HG02938 (cell line): ENCODE measurements at regions not wholly inside any gene's neighbourhood (a gene's known extent, or its start where the extent isn't known, plus 50 kb on each side); places are given as distances from the start of the nearest gene placed in this dataset.
"Not testable (repeated sequence)": the region's sequence is repeated elsewhere in the genome, so short reads cannot be mapped to it uniquely, and the experiment has no call there.

ENCODE experiments used
- ATAC-seq: cut with Tn5 transposase; IDR thresholded peaks from one replicate; pipeline ENCODE4 v1.9.1; 2021; ENCODE audit warnings: mild to moderate bottlenecking, moderate library complexity; ENCODE audit not compliant: unreplicated experiment

- ATAC-seq: no peak
Measured at GRCh38 chr4:64975177-64975576, 565.9 kb upstream of the TECRL start.

DNA sequence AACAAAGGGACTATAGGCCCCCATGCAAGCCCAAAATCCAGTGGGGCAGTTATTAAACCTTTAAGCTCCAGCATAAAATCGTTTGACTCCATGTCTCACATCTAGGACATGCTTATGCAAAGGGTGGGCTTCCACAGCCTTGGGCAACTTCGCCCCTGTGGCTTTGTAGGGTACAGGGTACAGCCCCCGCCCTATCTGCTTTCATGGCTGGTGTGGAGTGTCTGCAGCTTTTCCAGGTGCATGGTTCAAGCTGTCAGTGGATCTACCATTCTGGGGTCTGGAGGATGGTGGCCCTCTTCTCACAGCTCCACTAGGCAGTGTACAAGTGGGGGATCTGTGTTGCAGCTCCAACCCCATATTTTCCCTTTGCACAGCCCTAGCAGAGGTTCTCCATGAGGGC is 559.8 kb upstream of the TECRL start:
- ATAC-seq: no peak

- no peak for ATAC-seq
Measured at GRCh38 chr4:64967286-64967685, 558.0 kb upstream of the TECRL start.

DNA sequence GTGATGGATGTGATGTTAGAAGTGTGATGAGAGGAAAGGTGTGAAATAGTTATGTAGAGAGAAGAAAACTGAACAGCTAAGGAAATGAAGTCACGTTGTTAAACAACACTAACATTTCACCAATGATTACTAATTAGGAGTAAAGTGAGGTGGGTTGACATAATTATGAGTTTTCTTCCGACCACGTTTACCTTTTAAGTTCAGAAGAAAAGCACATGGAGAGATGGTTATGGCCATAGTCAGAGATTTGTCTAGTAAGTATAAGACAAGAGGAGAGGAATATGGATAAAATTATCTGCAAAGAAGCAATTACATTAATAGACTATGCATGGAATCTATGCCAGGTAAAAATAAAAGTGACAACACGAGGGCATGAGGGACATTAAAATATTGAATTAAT is 551.3 kb upstream of the TECRL start:
- no peak for ATAC-seq

DNA sequence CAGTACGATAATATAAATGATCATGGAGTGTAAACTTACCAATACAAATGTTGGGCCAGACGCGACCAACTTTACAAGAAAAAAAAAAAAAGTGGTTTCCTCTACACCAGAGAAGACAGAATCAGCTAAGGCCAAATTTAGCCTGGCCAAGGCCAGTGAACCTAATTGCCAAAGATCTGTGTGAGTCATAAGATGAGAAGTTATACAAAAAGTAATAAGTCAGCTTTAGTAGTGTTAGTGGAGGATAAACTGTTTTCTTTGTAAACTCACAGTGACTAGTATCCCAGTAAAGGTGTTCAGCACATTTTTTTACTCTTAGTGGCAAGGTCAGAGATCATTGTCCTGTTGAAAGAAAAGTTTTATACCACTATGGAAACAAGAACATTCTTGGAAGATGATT is 531.4 kb upstream of the TECRL start:
- no peak for ATAC-seq

DNA sequence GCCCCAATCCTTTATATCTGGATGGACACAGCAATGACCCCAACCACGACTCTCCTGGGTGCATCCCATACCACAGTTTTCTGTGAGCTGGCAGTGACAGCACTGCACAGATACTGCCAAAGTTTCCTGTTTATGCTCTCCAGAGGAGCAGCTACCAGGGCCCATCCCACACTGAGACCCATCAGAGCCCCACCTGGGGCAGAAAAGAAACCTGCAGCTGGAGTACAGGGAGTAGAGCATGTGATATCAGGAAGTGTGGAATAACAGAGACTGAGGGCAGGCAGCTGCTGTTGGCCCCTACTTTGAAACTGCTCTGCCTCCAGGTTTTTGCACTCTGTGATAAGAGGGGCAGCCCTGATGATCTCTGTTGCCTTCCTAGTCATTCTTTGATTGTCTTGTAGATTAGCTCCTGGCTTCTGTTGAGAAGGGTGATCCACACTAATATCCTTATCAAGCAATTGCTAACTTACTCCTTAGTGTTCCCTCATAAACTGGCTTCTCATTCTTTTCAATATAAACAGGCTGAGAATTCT is 526.3 kb upstream of the TECRL start:
- no peak for ATAC-seq

DNA sequence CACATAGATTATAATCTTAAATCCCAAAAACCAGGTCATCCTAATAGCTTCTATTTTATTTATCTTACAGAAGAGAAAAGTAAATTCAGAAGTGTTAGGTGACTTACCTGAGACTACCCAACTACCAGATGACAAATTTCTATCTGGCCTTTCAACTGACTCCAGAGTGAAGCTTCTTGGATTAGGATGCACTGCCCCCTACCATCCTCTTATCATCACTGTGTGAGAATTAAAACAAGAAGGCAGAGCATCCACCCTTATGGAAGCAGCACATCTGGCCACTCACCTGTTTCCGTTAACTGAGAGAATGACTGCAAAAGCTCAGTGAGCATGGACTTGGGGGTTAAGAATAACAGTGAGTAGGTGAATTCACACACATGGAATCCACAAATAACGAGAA is 502.6 kb upstream of the TECRL start:
- no peak for ATAC-seq

DNA sequence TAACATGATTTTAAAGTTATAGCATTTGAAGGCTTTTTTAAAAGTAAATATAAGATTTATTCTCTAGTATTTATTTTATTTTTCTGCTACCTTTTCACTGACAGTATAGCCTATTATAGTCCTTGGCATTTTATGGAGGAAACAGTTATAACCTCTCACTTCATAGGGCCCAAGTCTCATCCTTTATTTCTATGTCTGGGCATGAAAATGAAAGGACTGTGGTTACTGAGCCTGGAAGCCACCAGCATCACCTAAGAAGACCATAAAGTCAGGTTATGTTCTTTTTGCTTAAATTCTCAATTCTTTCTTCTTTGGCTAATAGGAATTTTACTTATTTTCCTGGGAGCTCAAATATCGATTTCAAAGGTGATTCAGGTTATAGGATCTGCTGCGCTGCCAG is 494.7 kb upstream of the TECRL start:
- no peak for ATAC-seq

- no peak for ATAC-seq
Measured at GRCh38 chr4:64899563-64899962, 490.3 kb upstream of the TECRL start.

DNA sequence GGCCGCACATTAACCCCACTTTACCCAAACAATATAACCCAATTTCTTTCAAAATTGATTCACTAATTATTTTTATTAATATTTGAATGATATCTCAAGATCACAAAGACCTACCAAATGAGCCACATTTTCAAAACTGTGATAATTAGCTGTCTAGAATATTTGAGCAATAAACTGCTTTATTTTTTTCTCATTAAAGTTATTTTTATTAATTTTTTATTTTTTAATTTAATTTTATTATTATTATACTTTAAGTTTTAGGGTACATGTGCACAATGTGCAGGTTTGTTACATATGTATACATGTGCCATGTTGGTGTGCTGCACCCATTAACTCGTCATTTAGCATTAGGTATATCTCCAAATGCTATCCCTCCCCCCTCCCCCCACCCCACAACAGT is 489.8 kb upstream of the TECRL start:
- ATAC-seq: not testable (repeated sequence)

- no peak for ATAC-seq
Measured at GRCh38 chr4:64897683-64898082, 488.4 kb upstream of the TECRL start.

DNA sequence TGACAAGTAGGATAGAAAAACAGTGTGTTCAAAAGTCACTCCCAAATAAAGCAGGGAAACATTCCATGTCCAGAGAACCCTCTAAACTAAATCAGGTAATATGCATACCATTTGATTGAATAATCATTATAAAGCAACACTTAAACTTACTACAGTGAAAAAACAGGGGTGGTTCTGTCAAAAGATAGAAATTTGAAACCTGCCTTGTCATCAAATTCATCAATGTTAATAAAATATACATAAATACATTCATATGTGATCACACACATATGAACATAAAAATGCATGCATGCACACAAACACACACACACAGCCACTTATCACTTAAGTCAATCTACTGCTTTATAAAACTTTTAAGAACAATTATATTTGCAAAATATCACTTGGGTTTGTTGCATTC is 485.8 kb upstream of the TECRL start:
- no peak for ATAC-seq

DNA sequence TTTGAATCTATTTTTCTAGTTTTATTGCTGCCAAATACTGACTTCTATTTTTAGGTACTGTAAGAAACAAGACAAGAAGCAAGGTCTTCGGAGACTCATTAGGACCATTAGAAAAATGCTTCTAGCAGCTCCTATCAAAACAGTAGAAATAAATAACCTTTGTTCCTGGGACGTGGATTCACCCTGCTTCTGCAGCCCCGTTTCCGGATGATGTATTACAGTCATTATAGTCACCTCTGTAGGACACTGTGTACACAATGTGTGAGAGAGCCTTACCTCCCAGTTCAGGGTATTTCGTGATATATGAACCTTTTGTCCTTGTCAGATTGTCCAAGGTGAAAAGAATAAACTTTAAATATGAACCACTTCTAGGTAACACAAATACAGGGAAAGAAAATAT is 484.0 kb upstream of the TECRL start:
- ATAC-seq: no peak

DNA sequence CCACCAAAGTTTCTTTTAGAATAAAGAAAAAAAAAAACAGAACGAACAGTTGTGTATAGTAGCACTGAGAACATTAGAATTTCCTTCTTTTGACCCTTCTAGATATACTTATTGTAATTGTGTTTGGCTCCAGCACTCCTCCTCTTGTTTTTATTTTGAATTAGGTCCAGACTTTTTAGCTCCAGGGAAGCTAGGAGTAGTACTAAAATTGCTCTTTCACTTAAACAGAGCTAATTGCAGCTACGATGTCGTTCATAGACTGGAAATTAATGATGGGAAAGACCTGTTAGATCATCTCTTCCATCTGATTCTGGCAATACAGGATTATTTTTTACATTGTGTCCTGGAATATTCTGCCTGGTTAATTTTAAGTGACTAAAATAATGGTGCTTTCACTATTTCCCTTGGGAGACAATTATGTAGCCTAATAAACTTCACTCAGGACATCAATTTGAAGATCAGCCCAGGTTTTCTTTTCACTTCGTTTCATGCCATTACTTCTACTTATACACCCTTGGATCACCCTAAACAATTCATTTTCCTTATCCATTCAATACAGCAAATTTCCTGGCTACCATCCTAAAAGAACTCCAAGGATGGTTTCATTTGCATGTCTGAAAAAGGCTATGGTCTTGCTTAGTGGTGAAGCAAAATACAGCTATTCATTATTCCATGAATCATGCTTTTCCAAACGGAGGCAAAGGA is 480.8 kb upstream of the TECRL start:
- no peak for ATAC-seq

GRCh38 chr4:64883087-64883807 is 474.0 kb upstream of the TECRL start:
- ATAC-seq: no peak

DNA sequence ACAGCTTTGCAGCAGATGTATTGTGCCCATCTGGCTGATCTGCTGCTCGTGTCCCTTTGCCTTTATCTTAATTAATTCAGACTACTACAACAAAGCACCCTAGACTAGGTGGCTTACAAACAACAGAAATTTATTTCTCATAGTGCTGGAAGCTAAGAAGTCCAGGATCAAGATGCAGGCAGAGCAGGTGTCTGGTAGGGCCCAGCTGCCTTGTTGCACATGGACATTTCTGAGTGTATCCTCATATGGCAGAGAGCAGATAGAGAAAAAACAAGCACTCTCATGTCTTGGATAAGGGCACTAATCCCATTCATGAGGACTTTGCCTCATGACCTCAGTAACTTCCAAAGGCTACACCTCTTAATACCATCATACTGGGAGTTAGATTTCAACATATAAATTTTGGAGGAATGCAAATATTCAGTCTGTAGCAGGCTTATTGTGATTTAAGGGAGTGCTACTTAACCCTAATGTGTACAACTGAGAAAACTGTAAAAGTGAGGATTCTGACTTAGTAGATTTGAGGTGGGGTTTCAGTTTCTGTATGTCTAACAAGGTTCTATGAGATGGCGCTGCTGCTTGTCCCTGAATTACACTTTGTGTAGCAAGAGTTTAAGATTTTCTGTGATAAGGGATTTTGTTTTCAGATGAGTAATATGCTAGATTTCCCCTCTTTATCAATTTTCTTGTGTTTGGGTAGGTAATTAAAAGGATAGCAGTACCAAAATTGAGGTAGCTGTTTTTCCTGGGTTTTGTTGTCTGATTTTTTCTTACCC is 473.2 kb upstream of the TECRL start:
- no peak for ATAC-seq

DNA sequence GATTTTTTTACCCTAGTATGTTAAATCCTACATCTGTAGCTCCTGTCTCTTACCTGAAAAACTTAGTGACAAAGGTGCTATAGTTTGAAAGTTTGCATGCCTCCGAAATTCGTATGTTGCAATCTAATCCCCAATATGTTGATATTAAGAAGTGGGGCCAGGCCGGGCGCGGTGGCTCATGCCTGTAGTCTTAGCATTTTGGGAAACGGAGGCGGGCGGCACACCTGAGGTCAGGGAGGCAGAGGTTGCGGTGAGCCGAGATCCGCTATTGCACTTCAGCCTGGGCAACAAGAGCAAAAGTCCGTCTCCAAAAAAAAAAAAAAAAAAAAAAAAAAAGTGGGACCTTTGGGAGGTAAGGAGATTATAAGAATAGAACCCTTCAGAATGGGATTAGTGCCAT is 471.3 kb upstream of the TECRL start:
- no peak for ATAC-seq

GRCh38 chr4:64876021-64876420 is 466.8 kb upstream of the TECRL start:
- ATAC-seq: no peak

DNA sequence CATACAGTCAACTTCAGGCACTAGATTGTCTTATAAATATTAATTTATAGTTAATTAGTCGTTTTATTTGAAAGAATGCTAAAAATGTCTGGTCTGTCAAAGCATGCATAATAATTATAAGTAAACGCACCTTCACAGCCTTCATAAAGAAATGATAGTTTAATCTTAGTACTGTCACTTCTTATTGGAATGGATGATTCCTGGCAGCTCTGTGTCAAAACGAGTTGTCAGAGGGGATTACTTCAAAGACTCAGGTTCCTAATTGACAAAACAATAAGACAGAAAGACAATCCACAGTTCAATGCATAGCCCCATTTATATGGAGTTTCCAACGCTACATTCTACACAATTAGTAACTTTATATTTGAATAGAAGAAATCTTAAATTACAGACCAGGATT is 461.3 kb upstream of the TECRL start:
- no peak for ATAC-seq

GRCh38 chr4:64857815-64858214 is 448.6 kb upstream of the TECRL start:
- no peak for ATAC-seq

- no peak for ATAC-seq
Measured at GRCh38 chr4:64857198-64857597, 447.9 kb upstream of the TECRL start.

GRCh38 chr4:64846417-64846816 is 437.2 kb upstream of the TECRL start:
- ATAC-seq: no peak
